ENCODE measurements at regions not wholly inside any gene's neighbourhood (a gene's known extent, or its start where the extent isn't known, plus 50 kb on each side); places are given as distances from the start of the nearest gene placed in this dataset.

DNA sequence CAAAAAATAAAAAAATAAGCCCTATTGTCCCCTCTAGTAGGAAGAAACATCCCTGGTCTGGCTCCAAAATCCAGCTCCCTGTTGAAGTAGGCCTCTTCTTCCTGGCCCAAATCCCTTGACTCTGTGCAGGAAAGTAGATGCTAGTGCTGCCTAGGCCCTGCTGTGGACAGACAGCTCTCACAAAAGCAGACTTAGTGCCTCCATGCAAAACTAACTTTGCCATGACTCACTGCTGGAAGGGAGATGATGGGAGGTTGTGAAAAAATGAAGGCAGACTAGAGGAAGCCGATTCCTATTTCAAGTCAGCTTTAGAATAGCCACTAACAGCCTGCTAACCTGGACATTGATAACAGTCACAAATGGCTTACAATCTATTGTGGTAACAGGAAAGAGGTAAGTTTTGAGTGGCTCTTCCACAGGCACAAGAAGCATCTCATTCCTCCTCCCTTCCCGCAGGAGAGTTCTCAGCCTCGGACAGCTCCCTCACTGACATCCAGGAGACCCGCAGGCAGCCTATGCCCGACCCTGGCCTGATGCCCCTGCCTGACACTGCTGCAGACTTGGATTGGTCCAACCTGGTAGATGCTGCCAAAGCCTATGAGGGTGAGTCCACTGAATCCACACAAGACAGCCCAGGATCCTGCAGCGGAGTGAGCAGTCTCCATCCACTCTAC lies 198.9 kb upstream of the RGS6 start:
- peaks cover 32% of the 10 kb centered on the region for H3K4me1 ChIP-seq (ENCODE audit: control insufficient read depth, insufficient read depth, low read length)
- H3K36me3 ChIP-seq (ENCODE audit: insufficient read depth, low read length), result peaks cover 70% of the 10 kb centered on the region
- no peaks in the 10 kb centered on the region for H3K27me3 ChIP-seq (ENCODE audit: control insufficient read depth, insufficient read depth, low read length)
- no peak overlapping the region for H3K9ac ChIP-seq (ENCODE audit: low read depth, low read length)
- H3K4me3 ChIP-seq (ENCODE audit: low read length), result no peak overlapping the region
- H3K9me3 ChIP-seq (replicated peaks; ENCODE audit: low read length), result no peaks in the 10 kb centered on the region
- no peak overlapping the region for H3K4me2 ChIP-seq (ENCODE audit: low read length)

DNA sequence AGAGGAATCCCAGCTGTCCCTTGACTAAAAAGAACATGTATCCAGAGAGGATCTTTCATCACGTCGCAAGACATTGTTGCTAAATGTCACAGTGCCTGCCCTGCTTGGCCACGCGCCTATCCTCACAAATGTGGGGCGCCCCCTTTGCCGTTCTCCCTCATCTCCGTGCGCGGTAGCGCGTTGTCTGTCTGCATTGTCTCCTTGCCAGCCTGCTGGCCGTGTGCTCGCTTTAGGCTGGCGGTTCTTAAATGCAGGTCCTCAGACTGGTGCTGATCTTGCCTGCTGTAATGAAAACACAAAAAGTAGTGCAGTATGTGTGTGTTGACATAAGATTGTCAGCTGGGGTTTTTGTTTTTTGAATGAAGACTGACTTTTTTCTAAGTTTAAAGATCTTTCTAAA lies 198.2 kb upstream of the RGS6 start:
- peaks cover 75% of the 10 kb centered on the region for H3K36me3 ChIP-seq (ENCODE audit: insufficient read depth, low read length)

DNA sequence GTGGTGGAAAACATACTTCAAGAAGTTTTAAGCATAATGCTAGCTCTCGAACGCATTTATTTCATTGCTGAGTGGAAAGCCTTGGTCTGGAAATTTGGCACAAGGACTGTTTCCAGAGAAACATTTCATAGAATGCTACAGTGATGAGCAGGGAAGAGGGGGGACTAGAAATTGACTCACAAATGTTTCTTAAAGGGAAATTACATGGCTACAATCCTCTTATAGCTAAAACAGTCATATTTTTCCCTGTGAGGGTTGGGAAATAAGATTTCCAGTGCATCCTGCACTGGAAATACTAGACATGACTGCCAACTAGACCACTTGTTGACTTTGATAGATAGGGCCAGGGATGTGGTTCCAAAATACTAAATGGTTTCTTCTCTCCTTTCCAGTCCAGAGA lies 197.3 kb upstream of the RGS6 start:
- Histone ChIP-seq H3K27me3 (ENCODE audit: control insufficient read depth, insufficient read depth, low read length) (no peaks in the 10 kb centered on the region), H3K4me2 (ENCODE audit: low read length) (no peak overlapping the region), H3K36me3 (ENCODE audit: insufficient read depth, low read length) (peaks cover 76% of the 10 kb centered on the region), H3K9me3 (replicated peaks; ENCODE audit: low read length) (no peaks in the 10 kb centered on the region), H3K4me3 (ENCODE audit: low read length) (no peak overlapping the region), H3K9ac (ENCODE audit: low read depth, low read length) (no peak overlapping the region), H3K4me1 (ENCODE audit: control insufficient read depth, insufficient read depth, low read length) (peaks cover 20% of the 10 kb centered on the region)

More for the DNA sequence above, 198.2 kb upstream of the RGS6 start:
- Histone ChIP-seq H3K9ac (ENCODE audit: low read depth, low read length) (no peak overlapping the region), H3K9me3 (replicated peaks; ENCODE audit: low read length) (no peaks in the 10 kb centered on the region), H3K4me1 (ENCODE audit: control insufficient read depth, insufficient read depth, low read length) (peaks cover 26% of the 10 kb centered on the region), H3K4me2 (ENCODE audit: low read length) (no peak overlapping the region), H3K4me3 (ENCODE audit: low read length) (no peak overlapping the region), H3K27me3 (ENCODE audit: control insufficient read depth, insufficient read depth, low read length) (no peaks in the 10 kb centered on the region)

DNA sequence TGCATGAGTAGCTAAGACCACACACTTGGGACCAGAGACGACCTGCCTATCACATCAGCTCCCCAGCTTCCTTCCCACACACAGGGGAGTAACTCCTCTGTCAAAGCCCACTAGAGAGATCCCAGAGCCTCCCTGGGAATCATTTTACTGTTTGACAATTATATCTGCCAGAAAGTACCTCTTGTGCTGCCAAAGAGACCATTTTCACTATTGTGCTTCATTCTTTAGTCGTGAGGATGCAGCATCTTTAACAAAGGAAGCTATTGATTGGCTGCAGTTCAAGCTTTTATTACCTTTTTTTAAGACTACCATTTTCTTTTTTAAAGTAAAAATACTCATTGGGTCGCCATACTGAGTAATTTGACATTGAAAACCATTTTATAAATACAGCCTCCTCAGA lies 194.5 kb upstream of the RGS6 start:
- Histone ChIP-seq H3K9ac (ENCODE audit: low read depth, low read length) (no peak overlapping the region), H3K36me3 (ENCODE audit: insufficient read depth, low read length) (peaks cover 52% of the 10 kb centered on the region), H3K4me1 (ENCODE audit: control insufficient read depth, insufficient read depth, low read length) (peaks cover 10% of the 10 kb centered on the region), H3K4me3 (ENCODE audit: low read length) (no peak overlapping the region), H3K4me2 (ENCODE audit: low read length) (no peak overlapping the region), H3K27me3 (ENCODE audit: control insufficient read depth, insufficient read depth, low read length) (no peaks in the 10 kb centered on the region), H3K9me3 (replicated peaks; ENCODE audit: low read length) (no peaks in the 10 kb centered on the region)

DNA sequence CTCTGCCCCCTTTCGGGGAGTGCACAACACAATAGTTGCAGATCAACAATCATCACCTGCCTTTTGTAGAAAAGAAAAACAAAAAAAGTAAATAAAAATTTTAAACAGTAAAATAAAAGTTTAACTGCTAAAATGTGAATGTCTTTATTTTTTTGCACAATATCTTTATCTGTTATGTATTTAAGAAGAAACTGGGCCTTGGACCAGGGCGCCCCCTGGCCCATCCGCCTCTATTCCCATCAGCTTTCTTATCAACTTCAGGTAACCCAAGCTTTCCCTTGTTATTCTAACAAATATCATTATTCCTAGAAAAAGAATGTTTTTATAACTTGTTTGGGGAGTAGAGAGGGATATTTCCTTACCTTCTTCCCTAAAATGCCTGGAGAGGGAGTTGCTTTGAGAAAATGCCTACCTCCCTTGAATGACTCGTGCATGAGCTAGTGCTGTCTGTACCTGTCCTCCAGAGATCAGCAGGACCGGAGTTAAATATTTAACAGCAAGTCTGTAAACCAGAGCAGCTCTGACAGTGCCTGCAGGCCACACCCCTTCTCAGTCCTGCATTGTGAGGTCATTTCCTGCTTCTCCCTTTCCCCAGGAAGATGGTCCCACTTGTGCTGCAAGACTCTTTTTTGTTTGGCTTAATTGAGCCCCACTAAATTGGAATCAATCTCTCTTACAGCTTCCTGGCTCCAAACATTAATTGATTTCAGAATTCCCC lies 192.8 kb upstream of the RGS6 start:
- no peak overlapping the region for H3K4me3 ChIP-seq (ENCODE audit: low read length)
- no peak overlapping the region for H3K4me2 ChIP-seq (ENCODE audit: low read length)
- no peaks in the 10 kb centered on the region for H3K4me1 ChIP-seq (ENCODE audit: control insufficient read depth, insufficient read depth, low read length)
- H3K9me3 ChIP-seq (replicated peaks; ENCODE audit: low read length), result no peaks in the 10 kb centered on the region
- H3K27me3 ChIP-seq (ENCODE audit: control insufficient read depth, insufficient read depth, low read length), result no peaks in the 10 kb centered on the region
- H3K9ac ChIP-seq (ENCODE audit: low read depth, low read length), result no peak overlapping the region
- peaks cover 45% of the 10 kb centered on the region for H3K36me3 ChIP-seq (ENCODE audit: insufficient read depth, low read length)

DNA sequence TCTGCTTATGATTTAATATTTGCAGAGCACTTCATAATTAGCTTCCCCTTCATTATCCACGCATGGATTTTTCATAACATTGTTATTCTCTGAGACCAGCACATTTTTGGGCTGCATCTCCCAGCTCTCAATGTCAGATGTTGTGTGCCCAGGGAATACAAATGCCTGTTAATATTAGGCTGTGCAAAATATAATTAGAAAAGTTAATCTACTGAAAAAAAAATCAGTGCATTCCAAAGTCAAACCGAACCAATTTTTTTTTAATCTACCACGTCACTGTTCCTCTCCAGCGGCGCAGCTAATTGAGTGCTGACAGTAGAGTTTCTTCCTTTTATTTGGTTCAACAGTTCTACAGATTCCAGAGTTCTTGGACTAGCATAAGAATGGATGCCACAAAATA lies 191.0 kb upstream of the RGS6 start:
- H3K9me3 ChIP-seq (replicated peaks; ENCODE audit: low read length), result no peaks in the 10 kb centered on the region
- H3K27me3 ChIP-seq (ENCODE audit: control insufficient read depth, insufficient read depth, low read length), result no peaks in the 10 kb centered on the region
- no peak overlapping the region for H3K4me2 ChIP-seq (ENCODE audit: low read length)
- peaks cover 31% of the 10 kb centered on the region for H3K36me3 ChIP-seq (ENCODE audit: insufficient read depth, low read length)
- H3K9ac ChIP-seq (ENCODE audit: low read depth, low read length), result no peak overlapping the region
- H3K4me1 ChIP-seq (ENCODE audit: control insufficient read depth, insufficient read depth, low read length), result no peaks in the 10 kb centered on the region
- H3K4me3 ChIP-seq (ENCODE audit: low read length), result no peak overlapping the region

DNA sequence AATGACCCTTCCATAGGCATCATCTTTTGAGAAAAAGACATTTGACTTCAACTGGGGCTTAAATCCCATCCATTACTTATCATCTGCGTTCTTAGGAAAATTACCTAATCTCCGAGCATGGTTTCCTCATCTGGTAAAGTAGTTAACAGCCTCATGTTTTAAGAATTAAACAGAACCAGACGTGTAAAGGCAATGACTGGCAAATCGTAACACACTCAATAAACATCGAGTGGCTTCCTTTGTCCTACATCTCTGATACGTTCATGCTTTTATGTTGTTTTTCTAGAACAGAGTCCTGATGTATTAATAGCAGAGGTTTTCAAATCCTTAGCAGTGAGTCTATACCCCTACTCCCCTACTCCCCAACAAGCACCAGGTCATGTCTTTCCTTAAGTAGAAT lies 189.7 kb upstream of the RGS6 start:
- Histone ChIP-seq H3K9me3 (replicated peaks; ENCODE audit: low read length) (no peaks in the 10 kb centered on the region), H3K36me3 (ENCODE audit: insufficient read depth, low read length) (peaks cover 20% of the 10 kb centered on the region), H3K4me3 (ENCODE audit: low read length) (no peak overlapping the region), H3K4me2 (ENCODE audit: low read length) (no peak overlapping the region), H3K27me3 (ENCODE audit: control insufficient read depth, insufficient read depth, low read length) (no peaks in the 10 kb centered on the region), H3K9ac (ENCODE audit: low read depth, low read length) (no peak overlapping the region), H3K4me1 (ENCODE audit: control insufficient read depth, insufficient read depth, low read length) (no peaks in the 10 kb centered on the region)

DNA sequence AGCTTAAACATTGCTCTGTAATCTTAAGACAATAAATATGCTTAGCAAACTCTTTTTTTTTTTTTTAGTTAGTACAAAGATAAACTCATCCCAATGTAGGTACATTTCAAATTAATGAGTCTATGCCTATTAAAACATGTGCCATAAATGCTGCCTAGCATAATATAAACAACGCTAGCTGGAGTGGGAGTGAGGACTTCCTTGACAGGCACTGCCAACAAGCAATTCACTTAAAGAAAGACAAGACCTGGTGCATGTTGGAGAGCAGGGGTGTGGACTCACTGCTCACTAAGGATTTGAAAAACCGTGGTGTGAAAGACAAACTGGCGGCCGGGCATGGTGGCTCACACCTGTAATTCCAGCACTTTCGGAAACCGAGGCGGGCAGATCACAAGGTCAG lies 187.2 kb upstream of the RGS6 start:
- H3K9me3 ChIP-seq (replicated peaks; ENCODE audit: low read length), result peaks cover 7% of the 10 kb centered on the region
- H3K36me3 ChIP-seq (ENCODE audit: insufficient read depth, low read length), result no peaks in the 10 kb centered on the region
- no peak overlapping the region for H3K4me3 ChIP-seq (ENCODE audit: low read length)
- no peaks in the 10 kb centered on the region for H3K4me1 ChIP-seq (ENCODE audit: control insufficient read depth, insufficient read depth, low read length)
- no peak overlapping the region for H3K4me2 ChIP-seq (ENCODE audit: low read length)
- H3K27me3 ChIP-seq (ENCODE audit: control insufficient read depth, insufficient read depth, low read length), result no peaks in the 10 kb centered on the region
- no peak overlapping the region for H3K9ac ChIP-seq (ENCODE audit: low read depth, low read length)

DNA sequence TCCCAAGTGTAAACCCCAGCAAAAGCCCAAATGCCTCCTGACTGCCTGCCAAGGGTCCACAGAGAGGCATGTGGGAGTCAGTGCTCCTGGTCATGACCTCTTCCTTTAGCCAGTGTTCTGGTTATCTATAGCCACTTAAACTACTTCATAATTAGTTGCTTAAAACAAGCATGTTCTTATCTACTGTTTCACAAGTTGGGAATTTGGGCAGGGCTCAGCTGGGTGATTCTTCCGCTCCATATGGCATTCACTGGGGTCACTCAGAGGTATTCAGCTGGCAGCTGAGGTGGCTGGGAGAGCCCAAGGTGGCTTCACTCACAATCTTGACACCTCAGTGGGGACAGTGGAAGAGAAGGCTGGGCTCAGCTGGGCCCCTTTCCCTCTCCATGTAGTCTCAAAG lies 184.0 kb upstream of the RGS6 start:
- Histone ChIP-seq H3K4me2 (ENCODE audit: low read length) (no peak overlapping the region), H3K9ac (ENCODE audit: low read depth, low read length) (no peak overlapping the region), H3K4me3 (ENCODE audit: low read length) (no peak overlapping the region), H3K27me3 (ENCODE audit: control insufficient read depth, insufficient read depth, low read length) (no peaks in the 10 kb centered on the region), H3K4me1 (ENCODE audit: control insufficient read depth, insufficient read depth, low read length) (peaks cover 5% of the 10 kb centered on the region), H3K9me3 (replicated peaks; ENCODE audit: low read length) (peaks cover 7% of the 10 kb centered on the region), H3K36me3 (ENCODE audit: insufficient read depth, low read length) (no peaks in the 10 kb centered on the region)

DNA sequence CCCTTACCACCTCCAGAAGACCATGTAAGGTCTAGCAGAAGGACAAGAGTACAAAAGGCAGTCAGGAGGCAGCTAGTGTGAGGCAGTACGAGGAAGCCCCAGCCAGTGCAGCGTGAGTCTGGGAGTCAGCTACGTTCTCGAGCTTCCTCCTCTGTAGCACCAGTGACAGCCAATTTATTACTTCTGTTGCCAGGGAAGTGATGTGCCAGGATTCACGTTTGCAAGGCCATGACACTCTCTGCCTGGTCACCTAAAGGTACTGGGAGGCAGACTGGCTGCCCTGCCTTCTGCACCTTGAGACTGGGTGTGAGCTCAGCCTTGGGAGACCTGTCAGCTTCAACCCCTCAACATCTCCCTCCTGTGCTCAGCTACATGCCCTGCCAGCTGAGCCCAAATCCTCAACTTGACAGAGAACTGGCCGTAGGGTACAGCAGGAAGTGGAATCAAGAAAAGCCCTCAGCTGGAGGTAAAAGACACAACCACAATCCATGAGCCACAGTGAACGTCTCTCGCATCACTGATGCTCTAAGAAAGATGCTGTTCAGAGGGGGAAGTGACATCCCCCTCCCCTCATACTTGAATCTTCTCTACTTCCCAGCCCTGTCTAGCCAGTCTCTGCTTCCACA lies 182.5 kb upstream of the RGS6 start:
- H3K4me1 ChIP-seq (ENCODE audit: control insufficient read depth, insufficient read depth, low read length), result peaks cover 9% of the 10 kb centered on the region
- no peak overlapping the region for H3K4me3 ChIP-seq (ENCODE audit: low read length)
- peaks cover 7% of the 10 kb centered on the region for H3K9me3 ChIP-seq (replicated peaks; ENCODE audit: low read length)
- no peaks in the 10 kb centered on the region for H3K36me3 ChIP-seq (ENCODE audit: insufficient read depth, low read length)
- no peaks in the 10 kb centered on the region for H3K27me3 ChIP-seq (ENCODE audit: control insufficient read depth, insufficient read depth, low read length)
- no peak overlapping the region for H3K9ac ChIP-seq (ENCODE audit: low read depth, low read length)
- H3K4me2 ChIP-seq (ENCODE audit: low read length), result no peak overlapping the region

DNA sequence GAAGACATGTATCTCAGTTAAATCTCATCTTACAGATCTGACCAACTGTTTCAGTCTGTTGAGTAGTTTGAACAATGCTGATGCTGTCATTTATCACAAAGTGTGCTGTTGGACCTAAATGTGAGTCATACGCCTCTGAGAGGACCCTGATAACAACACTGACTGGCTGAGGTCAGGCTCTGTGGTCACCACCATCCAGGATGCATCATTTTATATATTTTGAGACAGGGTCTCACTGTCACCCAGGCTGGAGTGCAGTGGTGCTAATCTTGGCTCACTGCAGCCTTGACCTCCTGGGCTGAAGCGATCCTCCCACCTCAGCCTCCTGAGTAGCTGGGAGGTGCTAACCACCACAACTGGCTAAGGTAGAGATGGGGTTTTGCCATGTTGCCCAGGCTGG lies 181.0 kb upstream of the RGS6 start:
- Histone ChIP-seq H3K4me2 (ENCODE audit: low read length) (no peak overlapping the region), H3K4me1 (ENCODE audit: control insufficient read depth, insufficient read depth, low read length) (peaks cover 9% of the 10 kb centered on the region), H3K36me3 (ENCODE audit: insufficient read depth, low read length) (no peaks in the 10 kb centered on the region), H3K9me3 (replicated peaks; ENCODE audit: low read length) (peaks cover 7% of the 10 kb centered on the region), H3K4me3 (ENCODE audit: low read length) (no peak overlapping the region), H3K9ac (ENCODE audit: low read depth, low read length) (no peak overlapping the region), H3K27me3 (ENCODE audit: control insufficient read depth, insufficient read depth, low read length) (no peaks in the 10 kb centered on the region)

Data from skeletal muscle satellite cell (primary cell).